SK-N-SH treated with all-trans-retinoic acid at 6 μM for 48 hours (cell line): ENCODE measurements at regions not wholly inside any gene's neighbourhood (a gene's known extent, or its start where the extent isn't known, plus 50 kb on each side); places are given as distances from the start of the nearest gene placed in this dataset.

ENCODE experiments used
- ATAC-seq: fragments of 200-7000 bp; cut with Tn5 transposase; 3 replicates; pipeline ENCODE4 v1.9.1; 2020; ENCODE audit warnings: mild to moderate bottlenecking, moderate library complexity
- ARNTL ChIP-seq: fragments of 450-650 bp; formaldehyde crosslinking; IDR thresholded peaks from 2 replicates; pipeline ENCODE4 v1.5.0; 2020; ENCODE audit warnings: low read depth, mild to moderate bottlenecking, moderate library complexity, borderline replicate concordance
- BACH2 ChIP-seq: fragments of 250-450 bp; sonication (Bioruptor Pico); IDR thresholded peaks from 2 replicates; pipeline ENCODE4 v1.9.0; 2021; ENCODE audit warnings: mild to moderate bottlenecking, borderline replicate concordance
- CSDC2 ChIP-seq: fragments of 250-450 bp; sonication (Bioruptor Pico); IDR thresholded peaks from 2 replicates; pipeline ENCODE4 v1.5.0; 2020; ENCODE audit warnings: mild to moderate bottlenecking, moderate library complexity
- ESRRG ChIP-seq: fragments of 250-450 bp; sonication (Bioruptor Pico); IDR thresholded peaks from 2 replicates; pipeline ENCODE4 v1.6.1; 2021; ENCODE audit warnings: mild to moderate bottlenecking
- ISL1 ChIP-seq: fragments of 250-450 bp; sonication (Bioruptor Pico); IDR thresholded peaks from 2 replicates; pipeline ENCODE4 v2.1.2; 2022; ENCODE audit warnings: mild to moderate bottlenecking, moderate library complexity
- OSR1 ChIP-seq: fragments of 250-450 bp; sonication (Bioruptor Pico); IDR thresholded peaks from 2 replicates; pipeline ENCODE4 v1.8.0; 2022; ENCODE audit warnings: moderate library complexity, mild to moderate bottlenecking, inconsistent platforms
- PPARA ChIP-seq: fragments of 250-450 bp; sonication (Bioruptor Pico); IDR thresholded peaks from 2 replicates; pipeline ENCODE4 v1.5.0; 2020; ENCODE audit warnings: mild to moderate bottlenecking, borderline replicate concordance
- RARB ChIP-seq: fragments of 250-450 bp; sonication (Bioruptor Pico); IDR thresholded peaks from 2 replicates; pipeline ENCODE4 v1.8.0; 2021; ENCODE audit warnings: mild to moderate bottlenecking, moderate library complexity
- SNAI2 ChIP-seq: fragments of 250-450 bp; sonication (Bioruptor Pico); IDR thresholded peaks from 2 replicates; pipeline ENCODE4 v1.5.0; 2020; ENCODE audit warnings: mild to moderate bottlenecking, moderate library complexity
- TCF4 ChIP-seq: fragments of 250-450 bp; sonication (Bioruptor Pico); IDR thresholded peaks from 2 replicates; pipeline ENCODE4 v1.8.0; 2021; ENCODE audit warnings: mild to moderate bottlenecking, moderate library complexity, borderline replicate concordance
- TOX ChIP-seq: fragments of 250-450 bp; sonication (Bioruptor Pico); IDR thresholded peaks from 2 replicates; pipeline ENCODE4 v1.8.0; 2021; ENCODE audit warnings: mild to moderate bottlenecking, moderate library complexity, borderline replicate concordance
- ZC3H10 ChIP-seq: fragments of 250-450 bp; sonication (Bioruptor Pico); IDR thresholded peaks from 2 replicates; pipeline ENCODE4 v1.5.1; 2021; ENCODE audit warnings: mild to moderate bottlenecking, moderate library complexity
- ZFP3 ChIP-seq: fragments of 250-450 bp; sonication (Bioruptor Pico); IDR thresholded peaks from 2 replicates; pipeline ENCODE4 v1.5.0; 2020; ENCODE audit warnings: mild to moderate bottlenecking, moderate library complexity
- ZNF565 ChIP-seq: fragments of 450-650 bp; formaldehyde crosslinking; conservative IDR thresholded peaks from 2 replicates; pipeline ENCODE4 v1.5.0; 2020; ENCODE audit warnings: low read depth, mild to moderate bottlenecking, moderate library complexity
- ZNF70 ChIP-seq: fragments of 450-650 bp; formaldehyde crosslinking; IDR thresholded peaks from 2 replicates; pipeline ENCODE4 v1.5.0; 2020; ENCODE audit warnings: mild to moderate bottlenecking, moderate library complexity
- ZNF8 ChIP-seq: fragments of 450-650 bp; formaldehyde crosslinking; IDR thresholded peaks from 2 replicates; pipeline ENCODE4 v1.5.0; 2020; ENCODE audit warnings: mild to moderate bottlenecking, moderate library complexity
- TF ChIP-seq, protein P1 (sequence below): fragments of 250-450 bp; sonication (Bioruptor Pico); IDR thresholded peaks from 2 replicates; pipeline ENCODE4 v1.8.0; 2020; ENCODE audit warnings: mild to moderate bottlenecking, moderate library complexity, borderline replicate concordance
- TF ChIP-seq, protein P2 (sequence below): fragments of 250-450 bp; sonication (Bioruptor Pico); IDR thresholded peaks from 2 replicates; pipeline ENCODE4 v1.5.1; 2020; ENCODE audit warnings: low read depth, mild to moderate bottlenecking, moderate library complexity
- TF ChIP-seq, protein P3 (sequence below): fragments of 250-450 bp; sonication (Bioruptor Pico); IDR thresholded peaks from 2 replicates; pipeline ENCODE4 v1.8.0; 2021; ENCODE audit warnings: low read depth, mild to moderate bottlenecking, moderate library complexity, borderline replicate concordance
- TF ChIP-seq, protein P4 (sequence below): fragments of 250-450 bp; sonication (Bioruptor Pico); IDR thresholded peaks from 2 replicates; pipeline ENCODE4 v1.5.0; 2020; ENCODE audit warnings: mild to moderate bottlenecking, moderate library complexity
- TF ChIP-seq, protein P5 (sequence below): fragments of 250-450 bp; sonication (Bioruptor Pico); IDR thresholded peaks from 2 replicates; pipeline ENCODE4 v1.5.1; 2021; ENCODE audit warnings: mild to moderate bottlenecking, moderate library complexity

DNA sequence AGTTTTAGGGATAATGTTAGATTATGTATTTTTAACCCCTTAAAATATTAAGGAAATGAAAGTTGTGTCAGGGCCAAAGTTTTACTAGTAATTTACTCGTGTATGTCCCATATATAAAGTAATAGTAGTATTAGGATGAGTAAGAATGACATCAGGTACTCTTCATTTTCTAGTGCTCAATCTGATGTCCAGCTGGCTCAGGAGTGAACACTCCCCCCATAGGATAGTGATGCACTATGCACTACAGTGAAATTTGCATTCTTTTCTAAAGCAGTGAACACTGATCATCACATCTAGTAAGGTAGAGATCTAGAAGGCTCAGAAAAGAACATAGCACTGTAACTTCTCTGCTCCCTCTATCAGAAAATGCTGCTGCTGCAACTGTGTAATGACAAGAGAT is 409.7 kb downstream of the GLUD2 start (continued):
- TF ChIP-seq ZFP3 (CRISPR knock-in tag) (no peak), PPARA (CRISPR knock-in tag) (no peak), ZNF565 (CRISPR knock-in tag) (no peak), ISL1 (CRISPR knock-in tag) (no peak)
- TF ChIP-seq, protein P1, sequence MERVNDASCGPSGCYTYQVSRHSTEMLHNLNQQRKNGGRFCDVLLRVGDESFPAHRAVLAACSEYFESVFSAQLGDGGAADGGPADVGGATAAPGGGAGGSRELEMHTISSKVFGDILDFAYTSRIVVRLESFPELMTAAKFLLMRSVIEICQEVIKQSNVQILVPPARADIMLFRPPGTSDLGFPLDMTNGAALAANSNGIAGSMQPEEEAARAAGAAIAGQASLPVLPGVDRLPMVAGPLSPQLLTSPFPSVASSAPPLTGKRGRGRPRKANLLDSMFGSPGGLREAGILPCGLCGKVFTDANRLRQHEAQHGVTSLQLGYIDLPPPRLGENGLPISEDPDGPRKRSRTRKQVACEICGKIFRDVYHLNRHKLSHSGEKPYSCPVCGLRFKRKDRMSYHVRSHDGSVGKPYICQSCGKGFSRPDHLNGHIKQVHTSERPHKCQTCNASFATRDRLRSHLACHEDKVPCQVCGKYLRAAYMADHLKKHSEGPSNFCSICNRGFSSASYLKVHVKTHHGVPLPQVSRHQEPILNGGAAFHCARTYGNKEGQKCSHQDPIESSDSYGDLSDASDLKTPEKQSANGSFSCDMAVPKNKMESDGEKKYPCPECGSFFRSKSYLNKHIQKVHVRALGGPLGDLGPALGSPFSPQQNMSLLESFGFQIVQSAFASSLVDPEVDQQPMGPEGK (CRISPR knock-in tag) = no peak
- TF ChIP-seq, all 23 proteins: peak for 0

DNA sequence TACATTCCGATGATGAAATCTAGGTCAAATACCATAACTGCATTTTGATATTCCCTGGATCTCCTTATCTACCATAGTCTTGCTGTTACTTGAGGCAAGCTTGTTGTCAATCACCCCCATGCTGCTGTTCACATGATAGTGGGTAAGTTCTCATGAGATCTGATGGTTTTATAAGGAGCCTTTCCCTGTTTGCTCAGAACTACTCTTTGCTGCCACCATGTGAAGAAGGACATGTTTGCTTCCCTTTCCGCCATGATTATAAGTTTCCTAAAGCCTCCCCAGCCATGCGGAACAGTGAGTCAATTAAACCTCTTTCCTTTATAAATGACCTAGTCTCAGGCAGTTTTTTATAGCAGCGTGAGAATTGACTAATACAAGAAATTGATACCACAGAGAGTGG is 432.0 kb downstream of the GLUD2 start:
- ATAC-seq = no peak
- TF ChIP-seq ESRRG (CRISPR knock-in tag) = no peak
- TF ChIP-seq, protein P2, sequence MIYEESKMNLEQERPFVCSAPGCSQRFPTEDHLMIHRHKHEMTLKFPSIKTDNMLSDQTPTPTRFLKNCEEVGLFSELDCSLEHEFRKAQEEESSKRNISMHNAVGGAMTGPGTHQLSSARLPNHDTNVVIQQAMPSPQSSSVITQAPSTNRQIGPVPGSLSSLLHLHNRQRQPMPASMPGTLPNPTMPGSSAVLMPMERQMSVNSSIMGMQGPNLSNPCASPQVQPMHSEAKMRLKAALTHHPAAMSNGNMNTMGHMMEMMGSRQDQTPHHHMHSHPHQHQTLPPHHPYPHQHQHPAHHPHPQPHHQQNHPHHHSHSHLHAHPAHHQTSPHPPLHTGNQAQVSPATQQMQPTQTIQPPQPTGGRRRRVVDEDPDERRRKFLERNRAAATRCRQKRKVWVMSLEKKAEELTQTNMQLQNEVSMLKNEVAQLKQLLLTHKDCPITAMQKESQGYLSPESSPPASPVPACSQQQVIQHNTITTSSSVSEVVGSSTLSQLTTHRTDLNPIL (CRISPR knock-in tag) = no peak

DNA sequence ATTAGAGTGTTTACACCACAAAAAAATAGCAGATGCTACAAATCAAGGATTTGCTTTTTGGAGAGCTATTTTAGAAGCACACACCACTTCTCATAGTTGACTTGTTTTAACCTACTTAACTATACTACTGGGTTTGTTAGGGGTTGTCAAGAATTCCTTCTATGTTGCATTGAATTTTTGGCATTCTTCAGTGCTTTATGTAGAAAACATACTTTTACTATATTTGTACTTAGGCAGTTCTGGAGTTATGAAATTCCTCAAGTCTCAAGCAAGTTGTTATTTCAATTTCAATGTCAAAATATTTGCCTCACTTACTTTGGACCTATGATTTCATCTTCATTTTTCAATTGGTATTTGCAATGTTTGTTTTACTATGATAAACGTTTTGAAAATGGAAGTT is 449.6 kb downstream of the GLUD2 start:
- TF ChIP-seq TOX (CRISPR knock-in tag) (no peak), ZNF8 (CRISPR knock-in tag) (no peak), ISL1 (CRISPR knock-in tag) (no peak), ESRRG (CRISPR knock-in tag) (no peak), PPARA (CRISPR knock-in tag) (no peak), ZNF70 (CRISPR knock-in tag) (no peak), BACH2 (CRISPR knock-in tag) (no peak), ZFP3 (CRISPR knock-in tag) (no peak), OSR1 (CRISPR knock-in tag) (no peak), RARB (no peak), TCF4 (CRISPR knock-in tag) (no peak), ARNTL (CRISPR knock-in tag) (no peak), ZNF565 (CRISPR knock-in tag) (no peak), ZC3H10 (CRISPR knock-in tag) (no peak), SNAI2 (CRISPR knock-in tag) (no peak)
- TF ChIP-seq, protein P3, sequence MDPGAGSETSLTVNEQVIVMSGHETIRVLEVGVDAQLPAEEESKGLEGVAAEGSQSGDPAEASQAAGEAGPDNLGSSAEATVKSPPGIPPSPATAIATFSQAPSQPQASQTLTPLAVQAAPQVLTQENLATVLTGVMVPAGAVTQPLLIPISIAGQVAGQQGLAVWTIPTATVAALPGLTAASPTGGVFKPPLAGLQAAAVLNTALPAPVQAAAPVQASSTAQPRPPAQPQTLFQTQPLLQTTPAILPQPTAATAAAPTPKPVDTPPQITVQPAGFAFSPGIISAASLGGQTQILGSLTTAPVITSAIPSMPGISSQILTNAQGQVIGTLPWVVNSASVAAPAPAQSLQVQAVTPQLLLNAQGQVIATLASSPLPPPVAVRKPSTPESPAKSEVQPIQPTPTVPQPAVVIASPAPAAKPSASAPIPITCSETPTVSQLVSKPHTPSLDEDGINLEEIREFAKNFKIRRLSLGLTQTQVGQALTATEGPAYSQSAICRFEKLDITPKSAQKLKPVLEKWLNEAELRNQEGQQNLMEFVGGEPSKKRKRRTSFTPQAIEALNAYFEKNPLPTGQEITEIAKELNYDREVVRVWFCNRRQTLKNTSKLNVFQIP (CRISPR knock-in tag) = no peak
- TF ChIP-seq, protein P4, sequence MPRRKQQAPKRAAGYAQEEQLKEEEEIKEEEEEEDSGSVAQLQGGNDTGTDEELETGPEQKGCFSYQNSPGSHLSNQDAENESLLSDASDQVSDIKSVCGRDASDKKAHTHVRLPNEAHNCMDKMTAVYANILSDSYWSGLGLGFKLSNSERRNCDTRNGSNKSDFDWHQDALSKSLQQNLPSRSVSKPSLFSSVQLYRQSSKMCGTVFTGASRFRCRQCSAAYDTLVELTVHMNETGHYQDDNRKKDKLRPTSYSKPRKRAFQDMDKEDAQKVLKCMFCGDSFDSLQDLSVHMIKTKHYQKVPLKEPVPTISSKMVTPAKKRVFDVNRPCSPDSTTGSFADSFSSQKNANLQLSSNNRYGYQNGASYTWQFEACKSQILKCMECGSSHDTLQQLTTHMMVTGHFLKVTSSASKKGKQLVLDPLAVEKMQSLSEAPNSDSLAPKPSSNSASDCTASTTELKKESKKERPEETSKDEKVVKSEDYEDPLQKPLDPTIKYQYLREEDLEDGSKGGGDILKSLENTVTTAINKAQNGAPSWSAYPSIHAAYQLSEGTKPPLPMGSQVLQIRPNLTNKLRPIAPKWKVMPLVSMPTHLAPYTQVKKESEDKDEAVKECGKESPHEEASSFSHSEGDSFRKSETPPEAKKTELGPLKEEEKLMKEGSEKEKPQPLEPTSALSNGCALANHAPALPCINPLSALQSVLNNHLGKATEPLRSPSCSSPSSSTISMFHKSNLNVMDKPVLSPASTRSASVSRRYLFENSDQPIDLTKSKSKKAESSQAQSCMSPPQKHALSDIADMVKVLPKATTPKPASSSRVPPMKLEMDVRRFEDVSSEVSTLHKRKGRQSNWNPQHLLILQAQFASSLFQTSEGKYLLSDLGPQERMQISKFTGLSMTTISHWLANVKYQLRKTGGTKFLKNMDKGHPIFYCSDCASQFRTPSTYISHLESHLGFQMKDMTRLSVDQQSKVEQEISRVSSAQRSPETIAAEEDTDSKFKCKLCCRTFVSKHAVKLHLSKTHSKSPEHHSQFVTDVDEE (CRISPR knock-in tag) = no peak
- TF ChIP-seq, protein P1 (CRISPR knock-in tag) = no peak
- ATAC-seq = no peak

DNA sequence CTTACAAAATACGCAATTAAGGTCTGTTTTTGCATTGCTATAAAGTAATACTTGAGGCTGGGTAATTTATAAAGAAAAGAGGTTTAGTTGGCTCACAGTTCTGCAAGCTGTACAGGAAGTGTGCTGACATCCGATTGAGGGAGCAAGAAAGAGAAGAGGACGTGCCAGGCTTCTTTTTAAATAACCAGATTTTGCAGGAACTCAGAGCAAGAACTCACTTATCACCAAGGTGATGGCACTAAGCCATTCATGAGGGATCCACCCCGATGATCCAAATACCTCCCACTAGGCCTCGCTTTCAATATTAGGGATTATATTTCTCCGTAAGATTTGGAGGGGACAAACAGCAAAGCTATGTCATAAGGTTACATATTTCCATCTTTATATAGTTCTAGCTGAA is 456.7 kb downstream of the GLUD2 start:
- ATAC-seq = no peak
- no peak for TF ChIP-seq RARB
- no peak for TF ChIP-seq ZNF8 (CRISPR knock-in tag)
- TF ChIP-seq, protein P5, sequence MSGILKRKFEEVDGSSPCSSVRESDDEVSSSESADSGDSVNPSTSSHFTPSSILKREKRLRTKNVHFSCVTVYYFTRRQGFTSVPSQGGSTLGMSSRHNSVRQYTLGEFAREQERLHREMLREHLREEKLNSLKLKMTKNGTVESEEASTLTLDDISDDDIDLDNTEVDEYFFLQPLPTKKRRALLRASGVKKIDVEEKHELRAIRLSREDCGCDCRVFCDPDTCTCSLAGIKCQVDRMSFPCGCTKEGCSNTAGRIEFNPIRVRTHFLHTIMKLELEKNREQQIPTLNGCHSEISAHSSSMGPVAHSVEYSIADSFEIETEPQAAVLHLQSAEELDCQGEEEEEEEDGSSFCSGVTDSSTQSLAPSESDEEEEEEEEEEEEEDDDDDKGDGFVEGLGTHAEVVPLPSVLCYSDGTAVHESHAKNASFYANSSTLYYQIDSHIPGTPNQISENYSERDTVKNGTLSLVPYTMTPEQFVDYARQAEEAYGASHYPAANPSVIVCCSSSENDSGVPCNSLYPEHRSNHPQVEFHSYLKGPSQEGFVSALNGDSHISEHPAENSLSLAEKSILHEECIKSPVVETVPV = no peak
- TF ChIP-seq OSR1 (CRISPR knock-in tag) = no peak
- no peak for TF ChIP-seq BACH2 (CRISPR knock-in tag)
- no peak for TF ChIP-seq CSDC2 (CRISPR knock-in tag)
- no peak for TF ChIP-seq ESRRG (CRISPR knock-in tag)
- TF ChIP-seq ZNF70 (CRISPR knock-in tag) = no peak
- TF ChIP-seq SNAI2 (CRISPR knock-in tag) = no peak
- TF ChIP-seq ZNF565 (CRISPR knock-in tag) = no peak
